ENCODE measurements at regions not wholly inside any gene's neighbourhood (a gene's known extent, or its start where the extent isn't known, plus 50 kb on each side); places are given as distances from the start of the nearest gene placed in this dataset.

GRCh38 chr2:52292801-52293200 lies 1260.9 kb upstream of the NRXN1 start:
- Histone ChIP-seq H3K4me1 (ENCODE audit: low read length) (no peaks in the 10 kb centered on the region), H3K9me2 (replicated peaks; ENCODE audit: insufficient read depth, low read length) (no peaks in the 10 kb centered on the region), H3F3A (ENCODE audit: insufficient read depth, low read length) (no peaks in the 10 kb centered on the region), H3K27ac (ENCODE audit: low read length) (no peak overlapping the region), H3K4me2 (ENCODE audit: low read depth, low read length) (no peak overlapping the region), H3K9ac (ENCODE audit: low read length) (no peak overlapping the region), H3K27me3 (replicated peaks; ENCODE audit: insufficient read depth, low read length) (no peaks in the 10 kb centered on the region), H3K79me2 (ENCODE audit: low read length) (no peaks in the 10 kb centered on the region), H4K20me1 (ENCODE audit: insufficient read depth, low read length) (no peaks in the 10 kb centered on the region), H3K9me3 (replicated peaks; ENCODE audit: insufficient read depth, low read length) (no peaks in the 10 kb centered on the region), H3K36me3 (replicated peaks; ENCODE audit: insufficient read depth, low read length) (no peaks in the 10 kb centered on the region), H3K4me3 (ENCODE audit: low read length) (no peak overlapping the region), H2AFZ (ENCODE audit: low read length) (no peak overlapping the region)
- no peak for DNase-seq
- TF ChIP-seq CTCF (IDR thresholded peaks at IDR 0.05; ENCODE audit: low read length) (no peak), EZH2phosphoT487 (IDR thresholded peaks at IDR 0.05; ENCODE audit: low read length) (no peak), EZH2 (optimal IDR thresholded peaks at IDR 0.05; ENCODE audit: low read depth, low read length) (no peak)

GRCh38 chr2:52289741-52290140 lies 1257.8 kb upstream of the NRXN1 start:
- Histone ChIP-seq H3K27me3 (replicated peaks; ENCODE audit: insufficient read depth, low read length) (no peaks in the 10 kb centered on the region), H4K20me1 (ENCODE audit: insufficient read depth, low read length) (no peaks in the 10 kb centered on the region), H2AFZ (ENCODE audit: low read length) (no peak overlapping the region), H3K36me3 (replicated peaks; ENCODE audit: insufficient read depth, low read length) (no peaks in the 10 kb centered on the region), H3K27ac (ENCODE audit: low read length) (no peak overlapping the region), H3K4me3 (ENCODE audit: low read length) (no peak overlapping the region), H3K9ac (ENCODE audit: low read length) (no peak overlapping the region), H3K4me1 (ENCODE audit: low read length) (no peaks in the 10 kb centered on the region), H3F3A (ENCODE audit: insufficient read depth, low read length) (no peaks in the 10 kb centered on the region), H3K4me2 (ENCODE audit: low read depth, low read length) (no peak overlapping the region), H3K79me2 (ENCODE audit: low read length) (no peaks in the 10 kb centered on the region), H3K9me3 (replicated peaks; ENCODE audit: insufficient read depth, low read length) (no peaks in the 10 kb centered on the region), H3K9me2 (replicated peaks; ENCODE audit: insufficient read depth, low read length) (no peaks in the 10 kb centered on the region)
- no peak for DNase-seq
- TF ChIP-seq EZH2 (optimal IDR thresholded peaks at IDR 0.05; ENCODE audit: low read depth, low read length) (no peak), EZH2phosphoT487 (IDR thresholded peaks at IDR 0.05; ENCODE audit: low read length) (no peak), CTCF (IDR thresholded peaks at IDR 0.05; ENCODE audit: low read length) (no peak)

GRCh38 chr2:52288596-52288995 lies 1256.7 kb upstream of the NRXN1 start:
- Histone ChIP-seq H3K4me1 (ENCODE audit: low read length) (no peaks in the 10 kb centered on the region), H3K36me3 (replicated peaks; ENCODE audit: insufficient read depth, low read length) (no peaks in the 10 kb centered on the region), H3K9me2 (replicated peaks; ENCODE audit: insufficient read depth, low read length) (no peaks in the 10 kb centered on the region), H3K27me3 (replicated peaks; ENCODE audit: insufficient read depth, low read length) (no peaks in the 10 kb centered on the region), H2AFZ (ENCODE audit: low read length) (no peak overlapping the region), H3K27ac (ENCODE audit: low read length) (no peak overlapping the region), H3F3A (ENCODE audit: insufficient read depth, low read length) (no peaks in the 10 kb centered on the region), H3K79me2 (ENCODE audit: low read length) (no peaks in the 10 kb centered on the region), H3K9ac (ENCODE audit: low read length) (no peak overlapping the region), H3K9me3 (replicated peaks; ENCODE audit: insufficient read depth, low read length) (no peaks in the 10 kb centered on the region), H4K20me1 (ENCODE audit: insufficient read depth, low read length) (no peaks in the 10 kb centered on the region), H3K4me3 (ENCODE audit: low read length) (no peak overlapping the region), H3K4me2 (ENCODE audit: low read depth, low read length) (no peak overlapping the region)
- no peak for DNase-seq
- no peak for TF ChIP-seq EZH2phosphoT487 (IDR thresholded peaks at IDR 0.05; ENCODE audit: low read length)
- TF ChIP-seq EZH2 (optimal IDR thresholded peaks at IDR 0.05; ENCODE audit: low read depth, low read length) = no peak
- TF ChIP-seq CTCF (IDR thresholded peaks at IDR 0.05; ENCODE audit: low read length) = no peak
